ENCODE measurements at regions not wholly inside any gene's neighbourhood (a gene's known extent, or its start where the extent isn't known, plus 50 kb on each side); places are given as distances from the start of the nearest gene placed in this dataset.

DNA sequence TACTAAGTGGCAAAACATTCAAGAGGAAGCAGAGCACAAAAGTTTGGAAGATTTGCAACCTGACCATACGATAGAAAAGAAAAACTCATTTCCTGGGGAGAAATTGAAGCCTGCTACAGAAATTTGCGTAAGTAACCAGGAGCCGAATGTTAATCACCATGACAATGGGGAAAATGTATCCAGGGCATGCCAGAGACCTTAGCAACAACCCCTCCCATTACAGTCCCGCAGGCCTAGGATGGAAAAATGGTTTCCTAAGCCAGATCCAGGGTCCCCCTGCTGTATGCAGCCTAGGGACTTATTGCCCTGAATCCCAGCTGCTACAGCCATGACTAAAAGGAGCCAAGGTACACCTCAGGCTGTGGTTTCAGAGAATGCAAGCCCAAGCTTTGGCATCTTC is 472.2 kb upstream of the KLHL4 start:
- peaks cover 6% of the 10 kb centered on the region for H3K9me3 Mint-ChIP-seq
- no peaks in the 10 kb centered on the region for H3K36me3 Mint-ChIP-seq (ENCODE audit: low read depth)
- H3K4me1 Mint-ChIP-seq (ENCODE audit: low read depth): no peaks in the 10 kb centered on the region
- H3K27me3 Mint-ChIP-seq (ENCODE audit: insufficient read depth): no peaks in the 10 kb centered on the region; the same call in 1 of the 2 replicates
- DNase-seq: no peak
- TF ChIP-seq, protein P1, sequence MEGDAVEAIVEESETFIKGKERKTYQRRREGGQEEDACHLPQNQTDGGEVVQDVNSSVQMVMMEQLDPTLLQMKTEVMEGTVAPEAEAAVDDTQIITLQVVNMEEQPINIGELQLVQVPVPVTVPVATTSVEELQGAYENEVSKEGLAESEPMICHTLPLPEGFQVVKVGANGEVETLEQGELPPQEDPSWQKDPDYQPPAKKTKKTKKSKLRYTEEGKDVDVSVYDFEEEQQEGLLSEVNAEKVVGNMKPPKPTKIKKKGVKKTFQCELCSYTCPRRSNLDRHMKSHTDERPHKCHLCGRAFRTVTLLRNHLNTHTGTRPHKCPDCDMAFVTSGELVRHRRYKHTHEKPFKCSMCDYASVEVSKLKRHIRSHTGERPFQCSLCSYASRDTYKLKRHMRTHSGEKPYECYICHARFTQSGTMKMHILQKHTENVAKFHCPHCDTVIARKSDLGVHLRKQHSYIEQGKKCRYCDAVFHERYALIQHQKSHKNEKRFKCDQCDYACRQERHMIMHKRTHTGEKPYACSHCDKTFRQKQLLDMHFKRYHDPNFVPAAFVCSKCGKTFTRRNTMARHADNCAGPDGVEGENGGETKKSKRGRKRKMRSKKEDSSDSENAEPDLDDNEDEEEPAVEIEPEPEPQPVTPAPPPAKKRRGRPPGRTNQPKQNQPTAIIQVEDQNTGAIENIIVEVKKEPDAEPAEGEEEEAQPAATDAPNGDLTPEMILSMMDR (IDR thresholded peaks at IDR 0.05): no peak
- H3K27ac Mint-ChIP-seq: no peak overlapping the region
- no peak overlapping the region for H3K4me3 Mint-ChIP-seq

DNA sequence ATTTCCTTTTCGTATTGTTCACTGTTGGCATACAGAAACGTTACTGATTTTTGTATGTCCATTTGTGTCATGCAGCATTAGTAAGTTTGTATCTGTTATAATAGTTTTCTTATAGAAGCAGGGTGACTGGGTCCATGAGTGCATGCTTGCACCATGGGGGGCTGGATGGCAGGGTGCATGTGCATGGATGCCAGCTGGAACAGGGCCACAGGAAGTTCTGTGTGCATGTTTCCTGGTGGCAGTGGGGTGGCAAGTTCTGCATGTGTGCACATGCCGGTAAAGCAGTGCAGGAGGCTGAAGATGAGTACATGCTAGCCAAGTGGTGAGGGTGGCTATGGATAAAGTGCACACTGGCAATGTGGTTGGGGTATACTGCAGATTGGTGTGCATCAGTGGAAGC is 468.0 kb upstream of the KLHL4 start:
- Mint-ChIP-seq H3K4me1 (ENCODE audit: low read depth) (no peaks in the 10 kb centered on the region), H3K27ac (no peak overlapping the region), H3K36me3 (ENCODE audit: low read depth) (no peaks in the 10 kb centered on the region), H3K4me3 (no peak overlapping the region), H3K27me3 (ENCODE audit: insufficient read depth) (no peaks in the 10 kb centered on the region; the same call in 1 of the 2 replicates), H3K9me3 (peaks cover 8% of the 10 kb centered on the region)
- TF ChIP-seq, protein P1 (IDR thresholded peaks at IDR 0.05): no peak
- DNase-seq: no peak

DNA sequence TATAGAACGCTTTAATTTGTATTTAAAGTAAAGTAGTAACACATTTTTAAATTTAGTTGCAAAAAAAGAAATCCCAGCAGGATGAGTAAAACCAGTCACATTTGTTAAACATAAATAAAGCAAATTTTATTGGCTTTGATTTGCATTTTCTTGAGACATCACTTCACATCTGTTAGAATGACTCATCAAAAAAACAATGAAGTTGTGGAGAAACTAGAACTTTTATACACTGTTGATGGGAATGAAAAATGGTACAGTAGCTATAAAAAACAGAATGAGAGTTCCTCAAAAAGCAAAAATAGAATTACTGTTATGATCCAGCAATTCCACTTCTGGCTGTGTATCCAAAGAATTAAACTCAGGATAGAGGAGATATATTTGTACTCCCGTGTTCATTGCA is 454.0 kb upstream of the KLHL4 start:
- no peaks in the 10 kb centered on the region for H3K36me3 Mint-ChIP-seq (ENCODE audit: low read depth)
- no peak overlapping the region for H3K4me3 Mint-ChIP-seq
- no peak for DNase-seq
- TF ChIP-seq, protein P1 (IDR thresholded peaks at IDR 0.05): no peak
- H3K4me1 Mint-ChIP-seq (ENCODE audit: low read depth): no peaks in the 10 kb centered on the region
- no peaks in the 10 kb centered on the region for H3K27me3 Mint-ChIP-seq (ENCODE audit: insufficient read depth)
- no peak overlapping the region for H3K27ac Mint-ChIP-seq
- 0 out of 2 replicates have a peak, but pooled peaks cover under 1% of the 10 kb centered on the region for H3K9me3 Mint-ChIP-seq

DNA sequence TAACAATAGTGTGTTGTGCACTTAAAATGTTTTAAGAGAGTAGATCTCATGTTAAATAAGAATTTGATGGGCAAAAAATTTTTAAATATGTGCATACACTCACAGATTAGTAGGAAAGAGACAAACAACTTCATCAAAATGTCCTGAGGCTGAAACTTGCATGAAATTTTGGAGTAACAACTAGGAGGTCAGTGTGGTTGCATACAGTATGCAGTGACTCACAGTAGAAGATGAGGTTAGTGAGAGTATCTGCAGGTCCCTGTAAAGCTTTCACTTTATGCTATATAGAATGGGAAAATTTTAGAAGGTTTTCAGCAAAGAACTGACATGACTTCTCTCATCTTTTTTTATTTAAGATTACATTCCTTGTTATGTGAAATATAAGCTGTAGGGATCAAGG is 453.1 kb upstream of the KLHL4 start:
- Mint-ChIP-seq H3K4me3 (no peak overlapping the region), H3K4me1 (ENCODE audit: low read depth) (no peaks in the 10 kb centered on the region), H3K27ac (no peak overlapping the region), H3K27me3 (ENCODE audit: insufficient read depth) (no peaks in the 10 kb centered on the region), H3K36me3 (ENCODE audit: low read depth) (no peaks in the 10 kb centered on the region), H3K9me3 (0 out of 2 replicates have a peak, but pooled peaks cover 4% of the 10 kb centered on the region)
- no peak for DNase-seq
- TF ChIP-seq, protein P1 (IDR thresholded peaks at IDR 0.05): no peak

DNA sequence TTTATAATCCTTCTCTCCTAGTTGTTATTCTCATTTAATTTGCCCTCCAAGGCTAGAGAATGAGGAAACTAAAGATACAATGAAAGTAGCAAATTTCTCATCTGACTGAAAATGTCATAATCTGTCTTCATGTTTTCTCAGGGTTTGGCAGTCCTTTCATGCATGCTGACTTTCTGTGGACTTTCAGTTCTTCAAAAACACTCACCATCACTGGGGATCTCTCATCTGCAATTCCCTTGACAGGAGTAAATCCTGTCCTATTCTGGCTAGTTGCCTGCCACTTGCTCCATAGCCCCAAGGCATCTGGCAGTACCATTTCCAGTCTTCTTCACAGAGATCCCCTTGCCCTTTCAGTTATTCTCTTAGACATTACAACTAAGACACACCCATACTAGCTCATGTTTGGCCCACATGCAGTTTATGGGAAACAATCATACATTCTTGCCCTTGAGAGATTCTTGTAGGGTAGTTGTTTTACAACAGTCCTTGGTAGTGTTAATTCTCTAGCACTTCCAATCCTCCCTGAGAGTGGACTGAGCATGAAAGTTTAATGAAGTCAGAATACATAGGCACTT is 449.7 kb upstream of the KLHL4 start:
- no peaks in the 10 kb centered on the region for H3K27me3 Mint-ChIP-seq (ENCODE audit: insufficient read depth)
- DNase-seq: no peak
- no peak overlapping the region for H3K27ac Mint-ChIP-seq
- TF ChIP-seq, protein P1 (IDR thresholded peaks at IDR 0.05): no peak
- peaks cover 8% of the 10 kb centered on the region; the same call in 1 of the 2 replicates for H3K9me3 Mint-ChIP-seq
- no peaks in the 10 kb centered on the region for H3K36me3 Mint-ChIP-seq (ENCODE audit: low read depth)
- H3K4me3 Mint-ChIP-seq: no peak overlapping the region
- H3K4me1 Mint-ChIP-seq (ENCODE audit: low read depth): no peaks in the 10 kb centered on the region
